GM19035 (cell line): ENCODE measurements at regions not wholly inside any gene's neighbourhood (a gene's known extent, or its start where the extent isn't known, plus 50 kb on each side); places are given as distances from the start of the nearest gene placed in this dataset.
"Not testable (repeated sequence)": the region's sequence is repeated elsewhere in the genome, so short reads cannot be mapped to it uniquely, and the experiment has no call there.

Experiments
- ATAC-seq: cut with Tn5 transposase; IDR thresholded peaks from one replicate; pipeline ENCODE4 v1.9.1; 2021; ENCODE audit not compliant: unreplicated experiment

GRCh38 chr9:95680306-95680705 lies 163.5 kb upstream of the PTCH1 start:
- ATAC-seq: not testable (repeated sequence)

- no peak for ATAC-seq
Observed at GRCh38 chr9:95679874-95680273, 163.1 kb upstream of the PTCH1 start.

- ATAC-seq: no peak
Observed at GRCh38 chr9:95678759-95679158, 162.0 kb upstream of the PTCH1 start.

- ATAC-seq: no peak
Observed at GRCh38 chr9:95670122-95670521, 153.4 kb upstream of the PTCH1 start.

GRCh38 chr9:95669253-95669652 lies 152.5 kb upstream of the PTCH1 start:
- ATAC-seq: no peak

- no peak for ATAC-seq
Observed at GRCh38 chr9:95667789-95668188, 151.0 kb upstream of the PTCH1 start.

- ATAC-seq: no peak
Observed at GRCh38 chr9:95666785-95667155, 150.0 kb upstream of the PTCH1 start.

GRCh38 chr9:95666096-95666784 lies 149.5 kb upstream of the PTCH1 start:
- ATAC-seq: no peak

- no peak for ATAC-seq
Observed at GRCh38 chr9:95653246-95653645, 136.5 kb upstream of the PTCH1 start.

GRCh38 chr9:95650720-95651119 lies 133.9 kb upstream of the PTCH1 start:
- no peak for ATAC-seq

- ATAC-seq: no peak
Observed at GRCh38 chr9:95649801-95650213, 133.0 kb upstream of the PTCH1 start.

- no peak for ATAC-seq
Observed at GRCh38 chr9:95648225-95648624, 131.5 kb upstream of the PTCH1 start.

GRCh38 chr9:95645992-95646391 lies 129.2 kb upstream of the PTCH1 start:
- ATAC-seq: no peak

- no peak for ATAC-seq
Observed at GRCh38 chr9:95645579-95645978, 128.8 kb upstream of the PTCH1 start.

GRCh38 chr9:95644377-95644776 lies 127.6 kb upstream of the PTCH1 start:
- ATAC-seq: no peak

- no peak for ATAC-seq
Observed at GRCh38 chr9:95643619-95644018, 126.8 kb upstream of the PTCH1 start.

GRCh38 chr9:95642189-95642588 lies 125.4 kb upstream of the PTCH1 start:
- ATAC-seq: no peak

- ATAC-seq: no peak
Observed at GRCh38 chr9:95641586-95641985, 124.8 kb upstream of the PTCH1 start.

- ATAC-seq: no peak
Observed at GRCh38 chr9:95640336-95640735, 123.6 kb upstream of the PTCH1 start.

GRCh38 chr9:95635986-95636671 lies 119.4 kb upstream of the PTCH1 start:
- no peak for ATAC-seq

GRCh38 chr9:95634536-95634935 lies 117.8 kb upstream of the PTCH1 start:
- no peak for ATAC-seq

GRCh38 chr9:95634114-95634513 lies 117.3 kb upstream of the PTCH1 start:
- no peak for ATAC-seq

GRCh38 chr9:95629585-95629984 lies 112.8 kb upstream of the PTCH1 start:
- ATAC-seq: no peak
